ENCODE measurements at regions not wholly inside any gene's neighbourhood (a gene's known extent, or its start where the extent isn't known, plus 50 kb on each side); places are given as distances from the start of the nearest gene placed in this dataset.
"Not testable (repeated sequence)": the region's sequence is repeated elsewhere in the genome, so short reads cannot be mapped to it uniquely, and the experiment has no call there.

GRCh38 chr9:26220367-26220766 lies 542.1 kb upstream of the TUSC1 start:
- DNase-seq: no peak

- no peak for DNase-seq
Observed at GRCh38 chr9:26219961-26220360, 541.7 kb upstream of the TUSC1 start.

GRCh38 chr9:26216702-26217101 lies 538.5 kb upstream of the TUSC1 start:
- no peak for DNase-seq

- DNase-seq: not testable (repeated sequence)
Observed at GRCh38 chr9:26214713-26215444, 536.6 kb upstream of the TUSC1 start.

GRCh38 chr9:26210338-26210851 lies 532.2 kb upstream of the TUSC1 start:
- peak; percentile 9 for DNase-seq

- DNase-seq: no peak
Observed at GRCh38 chr9:26205261-26205660, 527.0 kb upstream of the TUSC1 start.

- no peak for DNase-seq
Observed at GRCh38 chr9:26193237-26193636, 515.0 kb upstream of the TUSC1 start.

GRCh38 chr9:26191711-26192110 lies 513.5 kb upstream of the TUSC1 start:
- DNase-seq: no peak

GRCh38 chr9:26181836-26182235 lies 503.6 kb upstream of the TUSC1 start:
- no peak for DNase-seq

- no peak for DNase-seq
Observed at GRCh38 chr9:26176628-26177027, 498.4 kb upstream of the TUSC1 start.

GRCh38 chr9:26175264-26175663 lies 497.0 kb upstream of the TUSC1 start:
- DNase-seq: no peak

- no peak for DNase-seq
Observed at GRCh38 chr9:26172301-26172700, 494.1 kb upstream of the TUSC1 start.

- no peak for DNase-seq
Observed at GRCh38 chr9:26171691-26172090, 493.4 kb upstream of the TUSC1 start.

- DNase-seq: no peak
Observed at GRCh38 chr9:26170190-26170589, 491.9 kb upstream of the TUSC1 start.

GRCh38 chr9:26169708-26170107 lies 491.5 kb upstream of the TUSC1 start:
- no peak for DNase-seq

- no peak for DNase-seq
Observed at GRCh38 chr9:26166537-26166936, 488.3 kb upstream of the TUSC1 start.

GRCh38 chr9:26165426-26165825 lies 487.2 kb upstream of the TUSC1 start:
- DNase-seq: no peak

GRCh38 chr9:26163931-26164330 lies 485.7 kb upstream of the TUSC1 start:
- no peak for DNase-seq

- DNase-seq: no peak
Observed at GRCh38 chr9:26159575-26160392, 481.5 kb upstream of the TUSC1 start.

- no peak for DNase-seq
Observed at GRCh38 chr9:26158631-26159150, 480.4 kb upstream of the TUSC1 start.

- DNase-seq: no peak
Observed at GRCh38 chr9:26157411-26157810, 479.2 kb upstream of the TUSC1 start.

- no peak for DNase-seq
Observed at GRCh38 chr9:26152350-26152749, 474.1 kb upstream of the TUSC1 start.

- no peak for DNase-seq
Observed at GRCh38 chr9:26148128-26148527, 469.9 kb upstream of the TUSC1 start.

GRCh38 chr9:26145938-26146337 lies 467.7 kb upstream of the TUSC1 start:
- DNase-seq: no peak

Data from RPMI8226 (cell line).